Kidney (tissue), 13 donors: ENCODE measurements at regions not wholly inside any gene's neighbourhood (a gene's known extent, or its start where the extent isn't known, plus 50 kb on each side); places are given as distances from the start of the nearest gene placed in this dataset.

ENCODE experiments used
- DNase-seq, 5 donors: peaks; one replicate each; pipeline ENCODE4 v3.0.0-alpha.2; 2013 to 2020
- FAIRE-seq: peaks from 2 replicates; lab custom pipeline; 2012; peaks lifted over from hg19 to GRCh38; lab: Jason Lieb, UNC
- H3K27ac ChIP-seq, 2 donors: one replicate each; pipeline ENCODE4 v1.7.0; 2013; ENCODE audit warnings: low read depth in 2 of 2, low read length in 2 of 2, inconsistent platforms in 1 of 2
- H3K27me3 ChIP-seq: one replicate; pipeline ENCODE4 v1.7.1; 2013; ENCODE audit warnings: low read length, inconsistent platforms; ENCODE audit not compliant: control insufficient read depth, insufficient read depth
- H3K36me3 ChIP-seq, 3 donors: one replicate each; pipeline versions ENCODE4 v1.7.0 to v1.7.1; 2013; ENCODE audit warnings: low read length in 3 of 3, control low read depth in 1 of 3, inconsistent platforms in 1 of 3; ENCODE audit not compliant: insufficient read depth in 3 of 3, control insufficient read depth in 2 of 3
- H3K4me1 ChIP-seq, 3 donors: one replicate each; pipeline versions ENCODE4 v1.7.0 to v1.7.1; 2013; ENCODE audit warnings: low read length in 3 of 3, inconsistent platforms in 1 of 3, low read depth in 1 of 3; ENCODE audit not compliant: control insufficient read depth in 2 of 3, insufficient read depth in 2 of 3
- H3K4me3 ChIP-seq, 3 donors: one replicate each; pipeline versions ENCODE4 v1.7.0 to v1.8.1; 2013; ENCODE audit warnings: low read length in 3 of 3, control low read depth in 1 of 3, inconsistent platforms in 1 of 3
- H3K9ac ChIP-seq, 3 donors: one replicate each; pipeline versions ENCODE4 v1.7.0 to v1.7.1; 2013; ENCODE audit warnings: low read length in 3 of 3, control low read depth in 1 of 3, inconsistent platforms in 1 of 3
- H3K9me3 ChIP-seq, 3 donors: one replicate each; pipeline versions ENCODE4 v1.7.0 to v1.7.1; 2013; ENCODE audit warnings: low read length in 3 of 3, control low read depth in 1 of 3, inconsistent platforms in 1 of 3; ENCODE audit not compliant: control insufficient read depth in 2 of 3, insufficient read depth in 1 of 3
- intact Hi-C: fragments of 100-400 bp; cut with DNase I; formaldehyde crosslinking; loops from one replicate; pipeline ENCODE4 v1.11.1; 2022
- TF ChIP-seq, protein P1 (sequence below): IDR thresholded peaks from 3 replicates; pipeline ENCODE4 v1.5.1; 2012; ENCODE audit warnings: mild to moderate bottlenecking, moderate library complexity, borderline replicate concordance; ENCODE audit not compliant: insufficient read depth; ENCODE audit errors: extremely low read depth
- donor health status: control.
- donor health status: control.
- donor health status: control.
- donor health status: control.
- donor health status: control.
- donor health status: DM: yes; HTN: yes; CAD: no.
- donor health status: Normal renal cell carcinoma (clear cell type).

DNA sequence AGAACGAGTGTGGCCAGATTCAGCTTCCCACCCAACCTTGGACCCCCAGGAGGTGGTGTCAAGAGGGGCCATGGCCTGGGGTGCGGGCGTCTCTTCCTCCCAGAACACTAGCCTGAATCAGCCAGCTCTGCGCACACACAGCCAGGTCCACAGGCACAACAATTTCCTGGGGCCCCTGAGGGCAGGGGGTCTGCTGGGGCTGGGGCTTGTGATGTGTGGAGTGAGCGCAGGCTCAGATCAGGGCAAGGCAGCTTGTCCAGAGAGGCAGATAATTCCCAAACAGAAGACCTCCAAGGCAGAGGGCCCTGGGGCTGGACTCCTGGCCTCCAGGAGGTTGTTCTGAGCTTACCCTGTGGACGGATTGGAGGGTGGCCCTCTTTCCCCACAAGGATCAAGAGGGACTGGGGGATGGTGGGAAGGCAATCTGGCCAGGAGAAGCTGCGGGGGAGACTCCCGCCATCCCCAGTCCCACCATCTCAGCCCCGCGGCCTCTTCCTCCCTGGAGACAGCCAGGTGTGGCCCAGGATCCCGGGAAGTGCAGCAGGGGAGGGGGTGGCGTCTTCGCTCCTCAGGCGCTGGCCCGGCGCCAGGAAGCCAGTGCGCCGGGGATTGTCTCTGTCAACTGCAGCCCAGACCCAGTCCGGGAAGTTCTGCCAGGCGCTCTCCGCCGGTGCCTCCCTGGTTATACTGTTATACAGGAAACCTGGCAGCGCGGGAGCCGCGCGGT, 52.0 kb upstream of the AMZ2 start:
- intact Hi-C loops: no loop called here
- peak in 4 of 5 donors; percentile 28 to 78 (median 52) for DNase-seq
- Histone ChIP-seq H3K36me3 (no peaks in the 10 kb centered on the region), H3K27ac (no peak overlapping the region), H3K9ac (no peak overlapping the region), H3K4me3 (no peak overlapping the region), H3K9me3 (no peaks in the 10 kb centered on the region), H3K4me1 (peaks cover 0 to 20% (median 4%) of the 10 kb centered on the region in 3 donors), H3K27me3 (peaks cover 44% of the 10 kb centered on the region)
- FAIRE-seq: no peak
- TF ChIP-seq, protein P1, sequence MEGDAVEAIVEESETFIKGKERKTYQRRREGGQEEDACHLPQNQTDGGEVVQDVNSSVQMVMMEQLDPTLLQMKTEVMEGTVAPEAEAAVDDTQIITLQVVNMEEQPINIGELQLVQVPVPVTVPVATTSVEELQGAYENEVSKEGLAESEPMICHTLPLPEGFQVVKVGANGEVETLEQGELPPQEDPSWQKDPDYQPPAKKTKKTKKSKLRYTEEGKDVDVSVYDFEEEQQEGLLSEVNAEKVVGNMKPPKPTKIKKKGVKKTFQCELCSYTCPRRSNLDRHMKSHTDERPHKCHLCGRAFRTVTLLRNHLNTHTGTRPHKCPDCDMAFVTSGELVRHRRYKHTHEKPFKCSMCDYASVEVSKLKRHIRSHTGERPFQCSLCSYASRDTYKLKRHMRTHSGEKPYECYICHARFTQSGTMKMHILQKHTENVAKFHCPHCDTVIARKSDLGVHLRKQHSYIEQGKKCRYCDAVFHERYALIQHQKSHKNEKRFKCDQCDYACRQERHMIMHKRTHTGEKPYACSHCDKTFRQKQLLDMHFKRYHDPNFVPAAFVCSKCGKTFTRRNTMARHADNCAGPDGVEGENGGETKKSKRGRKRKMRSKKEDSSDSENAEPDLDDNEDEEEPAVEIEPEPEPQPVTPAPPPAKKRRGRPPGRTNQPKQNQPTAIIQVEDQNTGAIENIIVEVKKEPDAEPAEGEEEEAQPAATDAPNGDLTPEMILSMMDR: no peak

DNA sequence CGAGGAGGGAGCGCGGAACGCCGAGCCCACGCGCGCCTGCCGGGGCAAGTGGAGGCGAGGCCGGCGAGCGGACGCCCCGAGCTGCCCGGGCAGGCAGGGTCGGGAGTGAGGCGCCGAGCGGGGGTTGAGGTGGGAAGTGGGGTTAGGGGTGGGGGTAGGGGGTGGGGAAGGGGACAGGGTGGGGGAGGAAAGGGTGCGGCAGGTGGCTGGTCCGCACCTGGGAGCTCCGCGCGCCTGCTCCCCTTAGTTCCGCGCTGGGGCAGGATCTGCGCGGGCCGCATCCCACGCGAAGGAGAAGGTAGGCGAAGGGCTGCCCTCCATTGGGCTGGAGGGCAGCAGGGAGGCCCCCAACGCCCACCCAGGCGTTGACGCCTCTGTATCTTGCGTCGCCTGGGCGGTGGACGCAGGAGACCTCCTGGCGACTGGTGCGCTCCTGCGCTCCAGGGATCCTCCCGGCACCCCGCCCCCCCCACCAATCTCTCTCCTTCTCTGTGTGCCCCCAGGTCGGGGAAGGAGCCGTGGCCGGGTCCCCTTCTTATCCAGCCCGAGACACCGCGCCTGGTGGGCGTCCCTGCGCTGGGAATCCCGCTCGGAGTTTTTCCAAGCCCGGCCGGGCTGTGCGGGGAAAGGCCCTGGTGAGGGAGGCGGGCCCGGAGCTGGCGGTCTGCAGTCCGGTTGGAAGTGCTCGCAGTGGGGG, 51.3 kb upstream of the AMZ2 start:
- DNase-seq (peak in 3 of 5 donors; percentile 27 to 77 (median 55)), FAIRE-seq (no peak)
- peaks cover 42% of the 10 kb centered on the region for H3K27me3 ChIP-seq
- peaks cover 0 to 20% (median 4%) of the 10 kb centered on the region in 3 donors for H3K4me1 ChIP-seq
- no peak overlapping the region for H3K4me3 ChIP-seq
- no peaks in the 10 kb centered on the region for H3K36me3 ChIP-seq
- TF ChIP-seq, protein P1: no peak
- H3K9me3 ChIP-seq: no peaks in the 10 kb centered on the region
- no peak overlapping the region for H3K27ac ChIP-seq
- H3K9ac ChIP-seq: no peak overlapping the region
- intact Hi-C loops: no loop called here

DNA sequence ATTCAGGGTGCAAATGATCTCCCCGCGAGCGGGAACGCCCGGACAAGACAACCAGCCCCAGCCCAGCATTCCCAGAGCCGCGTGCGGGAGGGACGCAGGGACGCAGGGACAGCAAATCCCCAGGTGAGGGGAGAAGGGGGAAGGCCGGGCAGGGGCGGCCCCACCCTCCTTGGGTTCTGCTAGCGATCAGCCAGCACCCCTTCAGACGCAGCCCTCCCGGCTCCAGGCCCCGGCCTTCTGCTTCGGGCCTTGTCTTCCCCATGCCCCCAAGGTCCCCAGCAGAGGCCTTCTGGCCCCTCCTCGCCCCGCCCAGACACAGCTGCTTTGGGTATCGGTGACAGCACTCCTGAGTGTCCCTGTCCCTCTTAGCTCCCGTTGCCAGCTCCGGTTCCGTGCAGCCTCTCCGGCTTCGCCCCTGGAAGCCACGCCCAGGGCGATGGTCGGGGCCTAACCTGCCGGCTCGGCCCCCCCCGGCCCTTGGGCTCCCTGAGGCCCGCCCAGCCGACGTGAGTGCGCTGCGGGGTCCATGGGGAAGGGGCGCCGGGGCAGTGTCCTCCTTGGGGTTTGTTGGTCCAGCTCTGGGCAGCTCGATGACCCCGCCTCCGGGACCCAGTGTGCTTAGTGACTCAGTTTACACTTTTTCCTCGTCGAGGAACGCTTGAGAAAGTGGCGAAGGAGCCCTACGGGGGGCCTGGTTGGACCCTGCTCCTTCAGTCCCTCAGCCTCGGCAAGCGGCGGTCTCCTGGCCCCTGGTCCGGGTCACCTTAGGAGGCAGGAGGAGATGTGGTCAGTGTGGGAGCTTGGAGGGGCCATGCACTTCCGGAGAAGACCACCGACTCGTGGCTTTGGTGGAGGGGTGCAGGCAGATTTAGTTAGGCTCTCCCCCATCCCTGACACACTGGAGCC, 50.5 kb upstream of the AMZ2 start:
- no peak overlapping the region for H3K27ac ChIP-seq
- no peak overlapping the region for H3K9ac ChIP-seq
- H3K4me3 ChIP-seq: no peak overlapping the region
- no peaks in the 10 kb centered on the region for H3K36me3 ChIP-seq
- intact Hi-C loops: no loop called here
- H3K4me1 ChIP-seq: peaks cover 0 to 20% (median 4%) of the 10 kb centered on the region in 3 donors
- DNase-seq (peak in 3 of 5 donors; percentile 24 to 78 (median 67)), FAIRE-seq (no peak)
- peaks cover 40% of the 10 kb centered on the region for H3K27me3 ChIP-seq
- TF ChIP-seq, protein P1: no peak
- H3K9me3 ChIP-seq: no peaks in the 10 kb centered on the region
